ENCODE measurements at regions not wholly inside any gene's neighbourhood (a gene's known extent, or its start where the extent isn't known, plus 50 kb on each side); places are given as distances from the start of the nearest gene placed in this dataset.

DNA sequence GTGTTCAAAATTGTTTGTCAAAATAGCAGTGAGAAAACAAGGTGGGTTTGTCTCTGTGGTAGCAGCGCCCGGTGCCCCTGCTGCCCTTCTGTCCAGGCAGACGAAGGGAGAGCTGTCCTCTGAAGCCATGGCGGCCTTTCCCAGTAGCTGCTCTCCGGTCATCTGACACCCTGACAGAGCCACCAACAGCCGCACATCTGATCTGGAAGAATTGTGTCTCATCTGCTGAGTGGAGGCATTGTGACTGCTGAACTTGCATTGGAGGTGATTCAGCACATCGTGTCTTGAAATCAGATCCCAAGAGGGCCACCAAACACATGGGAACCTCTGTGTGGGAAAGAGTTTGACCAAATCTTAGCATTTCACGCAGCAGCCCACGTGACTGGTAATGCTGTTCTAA, 337.6 kb upstream of the IRX1 start:
- no peaks in the 10 kb centered on the region for H3K9me3 ChIP-seq
- no peaks in the 10 kb centered on the region for H3K36me3 ChIP-seq
- 71 to 84% methylated on average over 7 to 9 of the region's 9 CpGs for WGBS, 2 donors
- intact Hi-C loops (cut with DNase I) = no loop called here
- H3K4me3 ChIP-seq (replicated peaks in 1 of 3) = no peak overlapping the region
- no peaks in the 10 kb centered on the region for H3K4me1 ChIP-seq
- TF ChIP-seq, protein P1, sequence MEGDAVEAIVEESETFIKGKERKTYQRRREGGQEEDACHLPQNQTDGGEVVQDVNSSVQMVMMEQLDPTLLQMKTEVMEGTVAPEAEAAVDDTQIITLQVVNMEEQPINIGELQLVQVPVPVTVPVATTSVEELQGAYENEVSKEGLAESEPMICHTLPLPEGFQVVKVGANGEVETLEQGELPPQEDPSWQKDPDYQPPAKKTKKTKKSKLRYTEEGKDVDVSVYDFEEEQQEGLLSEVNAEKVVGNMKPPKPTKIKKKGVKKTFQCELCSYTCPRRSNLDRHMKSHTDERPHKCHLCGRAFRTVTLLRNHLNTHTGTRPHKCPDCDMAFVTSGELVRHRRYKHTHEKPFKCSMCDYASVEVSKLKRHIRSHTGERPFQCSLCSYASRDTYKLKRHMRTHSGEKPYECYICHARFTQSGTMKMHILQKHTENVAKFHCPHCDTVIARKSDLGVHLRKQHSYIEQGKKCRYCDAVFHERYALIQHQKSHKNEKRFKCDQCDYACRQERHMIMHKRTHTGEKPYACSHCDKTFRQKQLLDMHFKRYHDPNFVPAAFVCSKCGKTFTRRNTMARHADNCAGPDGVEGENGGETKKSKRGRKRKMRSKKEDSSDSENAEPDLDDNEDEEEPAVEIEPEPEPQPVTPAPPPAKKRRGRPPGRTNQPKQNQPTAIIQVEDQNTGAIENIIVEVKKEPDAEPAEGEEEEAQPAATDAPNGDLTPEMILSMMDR (IDR thresholded peaks at IDR 0.05) = no peak
- TF ChIP-seq POLR2A (IDR thresholded peaks at IDR 0.05) = no peak
- DNase-seq = no peak
- no peak overlapping the region for H3K27ac ChIP-seq
- no peaks in the 10 kb centered on the region for H3K27me3 ChIP-seq

DNA sequence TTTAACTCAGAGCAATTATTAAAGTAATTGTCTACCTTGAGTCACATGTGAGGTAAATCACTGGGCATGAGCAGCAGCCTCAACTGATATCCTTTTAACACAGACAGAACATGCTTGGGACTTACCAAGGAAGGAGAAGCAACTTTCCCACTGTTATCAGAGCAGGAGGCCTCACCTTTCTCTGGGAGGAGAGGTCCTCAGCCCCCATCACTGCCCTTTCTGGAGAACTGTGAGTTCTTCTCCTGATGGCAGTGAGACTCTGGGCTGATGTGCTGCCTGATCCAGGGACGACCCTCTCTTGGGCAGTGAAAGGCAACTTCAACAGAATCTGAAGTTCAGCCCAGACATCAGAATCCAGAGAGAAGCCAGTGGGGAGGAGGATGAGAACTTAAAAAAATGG, 343.4 kb upstream of the IRX1 start:
- Histone ChIP-seq H3K9me3 (no peaks in the 10 kb centered on the region), H3K4me3 (replicated peaks in 1 of 3) (no peak overlapping the region), H3K27ac (no peak overlapping the region), H3K36me3 (no peaks in the 10 kb centered on the region), H3K27me3 (no peaks in the 10 kb centered on the region), H3K4me1 (no peaks in the 10 kb centered on the region)
- TF ChIP-seq, protein P1 (IDR thresholded peaks at IDR 0.05) = no peak
- no peak for TF ChIP-seq POLR2A (IDR thresholded peaks at IDR 0.05)
- DNase-seq = no peak
- WGBS, 2 donors = 68 to 80% methylated on average over 1 of the region's 1 CpG
- intact Hi-C loops (cut with DNase I) = no loop called here

DNA sequence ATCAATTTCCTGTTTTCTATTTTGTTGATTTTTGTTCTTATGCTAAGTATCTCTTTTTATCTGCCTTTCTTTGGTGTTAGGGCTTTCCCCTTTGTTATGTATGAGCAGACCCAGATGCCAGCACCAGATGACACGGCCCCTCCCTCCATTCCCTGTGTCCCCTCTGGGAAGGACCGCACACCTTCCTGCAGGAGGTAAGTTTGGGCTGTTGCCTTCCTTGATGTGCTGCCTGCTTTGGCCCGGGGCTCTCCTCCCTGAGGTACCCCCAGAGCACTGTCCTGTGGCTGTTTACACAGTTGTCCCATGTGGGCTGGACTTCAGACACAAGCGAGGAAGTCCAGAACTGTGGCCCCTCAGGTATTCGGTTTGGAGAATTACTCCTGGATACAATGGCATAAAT, 343.8 kb upstream of the IRX1 start:
- H3K9me3 ChIP-seq = no peaks in the 10 kb centered on the region
- H3K4me3 ChIP-seq (replicated peaks in 1 of 3) = no peak overlapping the region
- TF ChIP-seq POLR2A (IDR thresholded peaks at IDR 0.05) = no peak
- TF ChIP-seq, protein P1 (IDR thresholded peaks at IDR 0.05) = no peak
- WGBS, 2 donors = 31 to 34% methylated on average over 4 to 5 of the region's 5 CpGs
- intact Hi-C loops (cut with DNase I) = no loop called here
- no peak for DNase-seq
- no peak overlapping the region for H3K27ac ChIP-seq
- H3K36me3 ChIP-seq = no peaks in the 10 kb centered on the region
- H3K27me3 ChIP-seq = no peaks in the 10 kb centered on the region
- H3K4me1 ChIP-seq = no peaks in the 10 kb centered on the region

DNA sequence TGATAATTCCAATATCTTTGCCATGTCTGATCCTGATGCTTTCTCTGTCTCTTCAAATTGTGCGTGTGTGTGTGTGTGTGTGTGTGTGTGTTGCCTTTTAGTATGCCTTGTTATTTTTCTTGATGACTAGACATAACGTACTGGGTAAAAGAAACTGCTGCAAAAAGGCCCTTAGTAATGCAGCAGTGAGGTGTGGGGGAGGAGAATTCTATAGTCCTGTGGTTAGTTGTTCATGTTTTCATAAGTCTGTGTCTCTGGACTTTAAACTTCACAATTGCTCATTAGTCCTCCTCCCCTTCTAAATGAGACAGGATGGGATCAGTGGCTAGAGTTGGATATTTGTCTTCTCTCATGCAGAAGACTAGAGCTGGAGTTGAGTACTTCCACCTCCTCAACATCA, 346.2 kb upstream of the IRX1 start:
- no peaks in the 10 kb centered on the region for H3K9me3 ChIP-seq
- no peak overlapping the region for H3K4me3 ChIP-seq (replicated peaks in 1 of 3)
- 36 to 58% methylated on average over 2 of the region's 2 CpGs for WGBS, 2 donors
- TF ChIP-seq, protein P1 (IDR thresholded peaks at IDR 0.05) = no peak
- TF ChIP-seq POLR2A (IDR thresholded peaks at IDR 0.05) = no peak
- H3K4me1 ChIP-seq = no peaks in the 10 kb centered on the region
- H3K27ac ChIP-seq = no peak overlapping the region
- intact Hi-C loops (cut with DNase I) = no loop called here
- no peaks in the 10 kb centered on the region for H3K36me3 ChIP-seq
- no peaks in the 10 kb centered on the region for H3K27me3 ChIP-seq
- no peak for DNase-seq

- H3K27me3 ChIP-seq = no peaks in the 10 kb centered on the region
- intact Hi-C loops (cut with DNase I) = no loop called here
- TF ChIP-seq POLR2A (IDR thresholded peaks at IDR 0.05) = no peak
- TF ChIP-seq, protein P1 (IDR thresholded peaks at IDR 0.05) = no peak
- whole genome bisulfite sequencing, 2 donors = 80 to 95% methylated on average over 4 to 11 of the region's 11 CpGs
- H3K4me3 ChIP-seq (replicated peaks in 1 of 3) = no peak overlapping the region
- H3K36me3 ChIP-seq = no peaks in the 10 kb centered on the region
- no peak overlapping the region for H3K27ac ChIP-seq
- no peaks in the 10 kb centered on the region for H3K4me1 ChIP-seq
- no peaks in the 10 kb centered on the region for H3K9me3 ChIP-seq
- DNase-seq = no peak
Observed at GRCh38 chr5:3237276-3237868, 358.3 kb upstream of the IRX1 start.

Measured in thyroid gland (tissue), 4 donors.